ENCODE measurements at regions not wholly inside any gene's neighbourhood (a gene's known extent, or its start where the extent isn't known, plus 50 kb on each side); places are given as distances from the start of the nearest gene placed in this dataset.
"Not testable (repeated sequence)": the region's sequence is repeated elsewhere in the genome, so short reads cannot be mapped to it uniquely, and the experiment has no call there.

DNA sequence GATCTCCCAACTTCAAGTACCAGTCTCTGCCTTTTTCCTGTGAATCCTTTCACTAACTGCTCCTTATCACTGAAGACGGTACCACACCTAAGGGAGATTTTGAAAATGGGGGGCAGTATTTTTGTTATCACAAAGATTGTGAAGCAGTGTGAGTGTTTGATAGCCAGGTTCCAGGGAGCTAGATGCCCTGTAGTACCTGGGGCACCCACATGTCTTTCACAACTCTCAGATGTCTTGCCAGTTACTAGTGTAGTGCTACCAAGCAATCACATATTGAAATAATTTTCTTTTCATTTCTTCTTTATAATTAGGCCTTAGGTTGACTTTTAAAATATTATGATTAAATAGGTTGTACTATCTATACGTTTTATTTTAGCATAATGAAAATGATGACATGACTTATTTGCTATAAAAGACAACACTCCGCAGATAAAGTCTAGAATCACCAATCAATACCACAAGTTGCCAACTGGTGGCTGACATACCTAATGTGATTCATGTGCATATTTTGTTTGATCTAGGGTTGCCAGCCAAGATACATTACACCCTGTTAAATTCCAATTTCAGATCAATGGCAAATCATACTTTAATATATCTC is 215.9 kb downstream of the EXOC5 start:
- no peak overlapping the region for H3K27ac Mint-ChIP-seq (ENCODE audit: unreplicated experiment)
- DNase-seq: no peak
- H3K36me3 Mint-ChIP-seq (ENCODE audit: unreplicated experiment): peaks cover 7% of the 10 kb centered on the region
- TF ChIP-seq, protein P1, sequence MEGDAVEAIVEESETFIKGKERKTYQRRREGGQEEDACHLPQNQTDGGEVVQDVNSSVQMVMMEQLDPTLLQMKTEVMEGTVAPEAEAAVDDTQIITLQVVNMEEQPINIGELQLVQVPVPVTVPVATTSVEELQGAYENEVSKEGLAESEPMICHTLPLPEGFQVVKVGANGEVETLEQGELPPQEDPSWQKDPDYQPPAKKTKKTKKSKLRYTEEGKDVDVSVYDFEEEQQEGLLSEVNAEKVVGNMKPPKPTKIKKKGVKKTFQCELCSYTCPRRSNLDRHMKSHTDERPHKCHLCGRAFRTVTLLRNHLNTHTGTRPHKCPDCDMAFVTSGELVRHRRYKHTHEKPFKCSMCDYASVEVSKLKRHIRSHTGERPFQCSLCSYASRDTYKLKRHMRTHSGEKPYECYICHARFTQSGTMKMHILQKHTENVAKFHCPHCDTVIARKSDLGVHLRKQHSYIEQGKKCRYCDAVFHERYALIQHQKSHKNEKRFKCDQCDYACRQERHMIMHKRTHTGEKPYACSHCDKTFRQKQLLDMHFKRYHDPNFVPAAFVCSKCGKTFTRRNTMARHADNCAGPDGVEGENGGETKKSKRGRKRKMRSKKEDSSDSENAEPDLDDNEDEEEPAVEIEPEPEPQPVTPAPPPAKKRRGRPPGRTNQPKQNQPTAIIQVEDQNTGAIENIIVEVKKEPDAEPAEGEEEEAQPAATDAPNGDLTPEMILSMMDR (IDR thresholded peaks at IDR 0.05; ENCODE audit: partially characterized antibody, unreplicated experiment): no peak
- peaks cover 3% of the 10 kb centered on the region for H3K9me3 Mint-ChIP-seq (ENCODE audit: unreplicated experiment)
- peaks cover 5% of the 10 kb centered on the region for H3K27me3 Mint-ChIP-seq (ENCODE audit: unreplicated experiment)
- H3K4me1 Mint-ChIP-seq (ENCODE audit: low read depth, unreplicated experiment): peaks cover 5% of the 10 kb centered on the region
- no peak overlapping the region for H3K4me3 Mint-ChIP-seq (ENCODE audit: unreplicated experiment)

DNA sequence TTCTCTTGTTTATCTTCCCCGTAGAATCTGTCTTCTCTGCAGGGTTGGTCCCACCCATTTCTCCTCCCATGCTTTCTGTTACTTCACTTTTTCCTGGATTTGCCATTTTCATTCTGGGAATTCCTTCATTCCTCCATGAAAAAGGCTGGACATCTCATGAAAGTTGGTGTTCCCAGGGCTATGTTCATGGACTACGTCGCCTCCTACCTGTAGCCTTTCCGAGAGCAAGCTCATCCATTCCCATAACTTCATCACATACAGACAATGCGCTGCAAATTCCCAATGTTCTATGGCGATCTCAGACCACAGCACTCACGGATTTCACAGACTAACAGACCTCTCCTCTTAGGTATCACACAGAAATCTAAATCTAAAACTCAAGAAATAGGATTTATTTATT is 217.1 kb downstream of the EXOC5 start:
- DNase-seq: no peak
- TF ChIP-seq, protein P1 (IDR thresholded peaks at IDR 0.05; ENCODE audit: partially characterized antibody, unreplicated experiment): no peak
- Mint-ChIP-seq H3K4me3 (ENCODE audit: unreplicated experiment) (no peak overlapping the region), H3K27me3 (ENCODE audit: unreplicated experiment) (peaks cover 4% of the 10 kb centered on the region), H3K27ac (ENCODE audit: unreplicated experiment) (no peak overlapping the region), H3K9me3 (ENCODE audit: unreplicated experiment) (peaks cover 3% of the 10 kb centered on the region), H3K36me3 (ENCODE audit: unreplicated experiment) (peaks cover 7% of the 10 kb centered on the region), H3K4me1 (ENCODE audit: low read depth, unreplicated experiment) (peaks cover 2% of the 10 kb centered on the region)

DNA sequence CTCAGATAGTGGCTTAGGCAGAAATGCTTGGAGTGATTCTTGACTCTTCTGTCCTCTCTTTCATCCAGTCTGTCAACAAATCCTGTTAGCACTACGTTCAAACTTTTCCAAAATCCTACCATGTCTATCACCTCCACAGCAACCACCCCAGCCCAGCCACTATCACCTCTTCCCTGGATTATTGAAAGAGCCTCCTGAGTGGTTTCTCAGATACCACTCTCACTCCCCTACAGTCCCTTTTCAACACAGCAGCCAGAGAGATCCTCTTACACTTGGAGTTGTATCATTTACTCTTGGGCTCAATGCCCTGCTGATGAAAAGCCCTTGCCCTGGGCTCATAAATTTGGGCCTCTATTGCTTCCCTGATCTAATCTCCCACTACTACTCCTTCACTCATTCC is 218.9 kb downstream of the EXOC5 start:
- Mint-ChIP-seq H3K36me3 (ENCODE audit: unreplicated experiment) (no peaks in the 10 kb centered on the region), H3K27ac (ENCODE audit: unreplicated experiment) (no peak overlapping the region), H3K9me3 (ENCODE audit: unreplicated experiment) (peaks cover 1% of the 10 kb centered on the region), H3K27me3 (ENCODE audit: unreplicated experiment) (peaks cover 4% of the 10 kb centered on the region), H3K4me1 (ENCODE audit: low read depth, unreplicated experiment) (peaks cover 5% of the 10 kb centered on the region), H3K4me3 (ENCODE audit: unreplicated experiment) (no peak overlapping the region)
- DNase-seq: no peak
- TF ChIP-seq, protein P1 (IDR thresholded peaks at IDR 0.05; ENCODE audit: partially characterized antibody, unreplicated experiment): no peak

DNA sequence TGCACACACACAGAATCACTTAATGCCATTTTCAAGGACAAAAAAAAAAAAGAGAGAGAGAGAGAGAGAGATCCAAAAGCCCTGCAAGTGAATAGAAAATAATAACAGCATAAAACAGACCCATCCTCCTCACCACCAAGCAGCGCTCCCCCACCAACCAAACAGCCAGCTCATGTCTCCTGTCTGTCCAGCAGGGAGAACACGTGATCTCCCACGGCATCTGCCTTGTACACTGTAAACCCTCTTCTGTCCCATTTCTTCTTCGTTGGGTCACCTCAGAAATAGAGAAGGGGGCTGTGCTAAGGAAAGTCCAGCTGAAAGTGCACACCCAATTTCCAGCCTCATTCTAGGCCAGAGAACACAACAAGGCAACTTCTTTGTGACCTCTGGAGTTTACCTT is 222.5 kb downstream of the EXOC5 start:
- H3K9me3 Mint-ChIP-seq (ENCODE audit: unreplicated experiment): no peaks in the 10 kb centered on the region
- no peak overlapping the region for H3K4me3 Mint-ChIP-seq (ENCODE audit: unreplicated experiment)
- DNase-seq: no peak
- peaks cover 3% of the 10 kb centered on the region for H3K4me1 Mint-ChIP-seq (ENCODE audit: low read depth, unreplicated experiment)
- TF ChIP-seq, protein P1 (IDR thresholded peaks at IDR 0.05; ENCODE audit: partially characterized antibody, unreplicated experiment): no peak
- no peak overlapping the region for H3K27ac Mint-ChIP-seq (ENCODE audit: unreplicated experiment)
- peaks cover 6% of the 10 kb centered on the region for H3K27me3 Mint-ChIP-seq (ENCODE audit: unreplicated experiment)
- no peaks in the 10 kb centered on the region for H3K36me3 Mint-ChIP-seq (ENCODE audit: unreplicated experiment)

DNA sequence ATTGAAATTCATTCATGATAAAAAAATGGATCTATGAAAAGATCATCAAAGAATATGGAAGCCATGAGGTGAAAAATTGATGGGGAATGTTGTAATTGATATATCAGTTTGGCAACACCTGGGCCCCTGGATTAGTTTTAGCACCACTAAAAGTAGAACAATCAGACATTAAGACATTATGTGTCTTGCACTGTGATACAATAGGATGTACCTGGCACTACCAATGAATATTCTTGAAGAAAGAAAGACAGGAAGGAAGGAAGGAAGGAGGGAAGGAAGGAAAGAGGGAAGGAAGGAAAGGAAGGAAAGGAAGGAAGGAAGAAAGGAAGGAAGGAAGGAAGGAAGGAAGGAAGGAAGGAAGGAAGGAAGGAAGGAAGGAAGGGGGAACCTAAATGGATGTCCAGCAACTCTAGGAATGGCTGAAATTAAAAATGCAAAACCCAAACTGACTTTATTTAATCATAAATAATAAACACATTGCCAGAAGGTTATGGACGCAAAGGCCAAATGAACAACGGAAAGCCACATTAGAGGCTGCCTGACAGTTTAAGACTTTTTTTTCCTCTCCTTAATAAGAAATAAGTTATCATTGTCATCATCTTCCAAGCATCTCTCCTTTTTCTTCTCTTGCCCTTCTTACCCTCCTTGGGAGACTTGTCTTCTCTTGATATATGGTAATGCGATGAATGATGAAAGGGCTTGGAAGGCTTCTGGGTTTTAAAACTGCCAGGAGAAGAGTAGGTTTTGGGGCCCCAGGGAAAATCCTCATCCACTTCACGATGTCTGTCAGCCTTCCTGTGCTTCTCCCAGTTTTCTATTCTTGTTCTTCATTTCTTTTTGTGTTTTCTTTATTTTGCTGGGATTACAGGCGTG is 224.4 kb downstream of the EXOC5 start:
- H3K9me3 Mint-ChIP-seq (ENCODE audit: unreplicated experiment); H3K27me3 Mint-ChIP-seq (ENCODE audit: unreplicated experiment); H3K36me3 Mint-ChIP-seq (ENCODE audit: unreplicated experiment); H3K4me3 Mint-ChIP-seq (ENCODE audit: unreplicated experiment); H3K4me1 Mint-ChIP-seq (ENCODE audit: low read depth, unreplicated experiment); H3K27ac Mint-ChIP-seq (ENCODE audit: unreplicated experiment); DNase-seq: not testable (repeated sequence)
